HG03457 (cell line): ENCODE measurements at regions not wholly inside any gene's neighbourhood (a gene's known extent, or its start where the extent isn't known, plus 50 kb on each side); places are given as distances from the start of the nearest gene placed in this dataset.

Experiments used
- ATAC-seq: cut with Tn5 transposase; IDR thresholded peaks from one replicate; pipeline ENCODE4 v1.9.1; 2021; ENCODE audit warnings: moderate number of reproducible peaks; ENCODE audit not compliant: unreplicated experiment

GRCh38 chr6:145175470-145175869 lies 559.9 kb downstream of the EPM2A start:
- no peak for ATAC-seq

DNA sequence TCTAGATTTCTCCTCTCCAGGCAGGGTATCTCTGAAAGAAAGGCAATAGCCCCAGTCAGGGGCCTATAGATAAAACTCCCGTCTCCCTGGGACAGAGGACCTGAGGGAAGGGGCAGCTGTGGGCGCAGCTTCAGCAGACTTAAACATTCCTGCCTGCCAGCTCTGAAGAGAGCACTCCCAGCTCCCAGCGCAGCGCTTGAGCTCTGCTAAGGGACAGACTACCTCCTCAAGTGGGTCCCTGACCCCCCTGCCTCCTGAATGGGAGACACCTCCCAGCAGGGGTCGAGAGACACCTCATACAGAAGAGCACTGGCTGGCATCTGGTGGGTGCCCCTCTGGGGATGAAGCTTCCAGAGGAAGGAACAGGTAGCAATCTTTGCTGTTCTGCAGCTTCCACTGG lies 556.9 kb downstream of the EPM2A start:
- no peak for ATAC-seq

- ATAC-seq: no peak
These were observed 547.7 kb downstream of the EPM2A start for GRCh38 chr6:145187491-145188206.

DNA sequence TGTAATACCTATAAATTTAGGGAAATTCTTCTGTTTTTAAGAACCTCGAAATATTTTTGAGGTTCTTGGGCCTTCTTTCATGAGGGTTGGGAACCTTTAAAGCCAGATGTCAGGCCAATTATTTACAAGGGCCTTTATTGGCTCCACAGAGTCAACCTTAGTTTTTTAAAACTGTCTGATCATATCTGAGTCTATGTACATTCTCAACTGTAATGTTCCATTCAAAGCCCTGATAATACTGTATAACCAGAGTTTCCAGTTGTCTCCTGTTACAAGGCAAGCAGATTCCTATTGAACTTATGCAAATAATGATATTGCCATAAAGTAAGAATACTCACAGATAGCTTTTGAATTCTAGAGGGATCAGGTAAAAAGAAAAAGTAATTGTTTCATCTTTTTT lies 545.5 kb downstream of the EPM2A start:
- ATAC-seq: no peak

- ATAC-seq: no peak
These were observed 540.9 kb downstream of the EPM2A start for GRCh38 chr6:145194389-145194788.

GRCh38 chr6:145199961-145200360 lies 535.4 kb downstream of the EPM2A start:
- ATAC-seq: no peak

GRCh38 chr6:145204301-145204700 lies 531.0 kb downstream of the EPM2A start:
- ATAC-seq: no peak

DNA sequence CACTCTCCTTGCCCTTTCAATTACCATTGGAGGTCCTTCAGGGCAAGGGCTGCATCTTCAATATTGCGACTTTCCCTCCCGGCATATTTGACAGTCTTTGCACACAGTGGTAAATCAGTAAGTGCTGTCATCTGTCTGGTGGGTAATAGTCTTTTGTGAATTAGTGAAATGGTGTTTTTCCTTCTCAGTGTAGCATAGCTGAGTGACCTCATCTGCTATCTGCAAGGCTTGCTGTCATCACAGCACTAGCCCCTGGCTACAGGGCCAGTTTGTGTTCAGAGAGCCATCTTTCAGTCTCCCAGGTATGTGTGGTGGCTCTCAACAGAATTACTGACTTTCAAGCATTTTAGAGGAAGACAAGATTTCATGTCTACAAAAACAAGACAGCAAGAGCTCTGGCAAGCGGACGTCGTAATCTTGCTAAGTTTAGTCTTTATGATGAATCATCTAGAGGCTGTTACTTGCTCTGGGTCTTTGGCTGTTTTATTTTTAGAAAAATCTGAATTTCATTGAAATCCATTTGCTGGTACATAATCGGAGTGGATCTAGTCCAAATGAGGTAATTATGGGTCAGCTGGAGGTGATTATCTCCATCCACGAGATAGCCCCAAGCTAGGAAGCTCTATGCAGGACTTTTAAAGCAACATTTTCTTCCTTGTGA lies 528.9 kb downstream of the EPM2A start:
- ATAC-seq: no peak

DNA sequence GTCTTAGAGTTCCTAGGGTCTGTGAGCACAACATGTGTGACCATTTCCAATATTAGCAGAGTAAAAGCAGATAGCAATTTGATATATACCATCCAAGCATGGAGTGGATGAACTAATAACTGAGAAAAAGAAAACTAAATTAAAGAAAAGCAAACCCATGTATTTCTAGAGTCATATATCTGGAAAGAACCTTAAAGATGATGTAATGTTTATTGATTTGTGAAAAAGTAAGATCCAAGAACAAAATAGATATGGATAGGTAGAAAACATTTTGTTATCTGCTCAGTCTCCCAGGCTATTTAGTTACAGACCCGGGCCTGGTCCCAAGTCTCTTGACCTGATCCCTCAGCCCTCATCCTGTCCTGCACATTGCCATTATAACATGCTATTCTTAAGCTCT lies 526.8 kb downstream of the EPM2A start:
- ATAC-seq: no peak

- no peak for ATAC-seq
These were observed 526.0 kb downstream of the EPM2A start for GRCh38 chr6:145209272-145209671.

DNA sequence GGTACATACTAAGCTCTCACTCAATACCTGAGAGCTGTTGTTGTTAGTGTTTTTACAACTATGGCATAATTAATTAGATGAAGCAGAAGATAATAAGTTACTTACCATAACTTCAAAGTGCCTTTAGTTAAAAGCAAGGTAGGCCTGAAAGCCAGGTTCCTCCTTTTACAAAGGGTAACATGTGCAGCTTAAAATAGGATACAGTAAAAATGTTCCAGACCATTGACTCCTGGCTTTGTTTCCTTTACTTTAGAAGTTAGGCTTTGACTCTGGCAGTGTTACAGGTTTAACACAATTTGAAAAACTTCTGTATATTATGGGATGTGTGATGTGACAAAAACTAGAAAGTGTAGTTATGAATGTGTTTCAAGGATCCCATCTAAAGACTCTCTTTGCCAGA lies 522.5 kb downstream of the EPM2A start:
- ATAC-seq: peak; percentile 17

DNA sequence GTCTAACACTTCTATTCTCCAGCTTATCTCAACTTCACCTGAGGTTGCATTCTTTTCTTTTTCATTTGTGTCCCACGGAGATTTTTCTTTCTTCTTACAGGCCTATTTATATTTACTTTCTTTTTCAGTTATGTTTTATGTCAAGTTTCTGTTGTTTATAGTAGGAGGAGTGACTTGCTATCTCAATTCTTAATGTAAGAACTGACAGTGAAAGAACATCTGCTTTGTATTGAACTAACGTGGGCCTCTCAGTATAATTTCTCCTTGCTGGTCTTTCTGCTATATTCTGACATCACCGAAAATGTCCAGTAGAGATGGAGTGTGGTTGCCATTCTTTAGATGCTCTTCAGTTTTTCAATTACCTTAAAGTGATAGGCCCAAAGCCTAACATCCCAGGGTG lies 521.7 kb downstream of the EPM2A start:
- peak; percentile 76 for ATAC-seq

DNA sequence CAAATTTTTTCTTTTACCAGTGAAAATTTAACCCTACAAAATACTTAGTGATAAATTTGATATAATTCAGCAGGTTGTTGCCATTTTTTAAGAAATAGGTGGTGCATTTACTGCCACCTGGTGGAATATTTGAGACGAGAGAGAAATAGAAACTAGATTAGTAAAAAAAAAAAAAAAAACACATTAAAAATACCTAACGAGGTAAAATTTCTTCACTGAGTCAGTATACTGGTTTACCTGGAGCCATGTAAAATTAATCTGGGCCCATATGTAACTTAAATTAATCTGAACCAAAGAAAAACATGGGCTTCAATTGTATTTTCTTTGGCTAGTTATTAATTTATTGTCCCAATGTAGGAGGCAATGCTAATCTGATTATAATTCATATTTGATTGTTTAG lies 520.8 kb downstream of the EPM2A start:
- ATAC-seq: no peak

DNA sequence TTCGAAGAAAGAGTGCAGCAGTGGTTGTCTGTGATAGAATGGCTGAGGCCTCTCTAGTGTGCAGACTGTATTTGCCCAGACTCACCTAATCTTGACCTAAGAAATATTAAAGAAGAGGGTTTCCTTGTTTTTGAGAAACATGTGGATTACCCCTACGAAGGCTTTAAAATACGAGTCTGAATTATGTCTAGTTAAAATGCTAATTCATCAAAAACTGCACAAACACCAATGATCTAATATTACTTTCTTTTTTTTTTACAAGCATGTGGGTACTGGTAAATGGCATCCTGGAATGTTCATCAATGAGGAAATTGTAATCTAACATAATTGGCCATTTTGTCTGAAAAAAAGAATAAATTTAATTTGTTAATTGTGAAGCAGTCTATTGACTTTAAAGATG lies 510.9 kb downstream of the EPM2A start:
- no peak for ATAC-seq

- ATAC-seq: no peak
These were observed 509.8 kb downstream of the EPM2A start for GRCh38 chr6:145225500-145225899.

DNA sequence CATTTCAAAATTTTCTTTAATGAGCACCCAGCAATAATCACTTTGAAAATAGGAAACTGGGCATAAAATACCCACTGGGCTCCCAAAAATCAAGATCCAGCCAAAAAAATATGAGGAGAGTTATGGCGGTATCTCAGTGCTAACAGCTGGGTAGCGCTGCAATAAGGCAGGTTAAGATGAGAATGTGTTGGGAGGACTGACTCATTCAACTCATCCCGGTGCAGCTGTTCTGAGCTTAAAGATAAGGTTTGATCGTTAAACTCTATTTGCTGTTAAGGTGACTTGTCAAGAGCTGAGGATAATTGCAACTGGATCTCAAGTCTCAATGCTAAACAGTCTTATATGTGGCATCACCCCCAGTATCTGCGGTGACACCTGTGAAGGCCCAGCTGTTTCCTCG lies 507.7 kb downstream of the EPM2A start:
- ATAC-seq: no peak

DNA sequence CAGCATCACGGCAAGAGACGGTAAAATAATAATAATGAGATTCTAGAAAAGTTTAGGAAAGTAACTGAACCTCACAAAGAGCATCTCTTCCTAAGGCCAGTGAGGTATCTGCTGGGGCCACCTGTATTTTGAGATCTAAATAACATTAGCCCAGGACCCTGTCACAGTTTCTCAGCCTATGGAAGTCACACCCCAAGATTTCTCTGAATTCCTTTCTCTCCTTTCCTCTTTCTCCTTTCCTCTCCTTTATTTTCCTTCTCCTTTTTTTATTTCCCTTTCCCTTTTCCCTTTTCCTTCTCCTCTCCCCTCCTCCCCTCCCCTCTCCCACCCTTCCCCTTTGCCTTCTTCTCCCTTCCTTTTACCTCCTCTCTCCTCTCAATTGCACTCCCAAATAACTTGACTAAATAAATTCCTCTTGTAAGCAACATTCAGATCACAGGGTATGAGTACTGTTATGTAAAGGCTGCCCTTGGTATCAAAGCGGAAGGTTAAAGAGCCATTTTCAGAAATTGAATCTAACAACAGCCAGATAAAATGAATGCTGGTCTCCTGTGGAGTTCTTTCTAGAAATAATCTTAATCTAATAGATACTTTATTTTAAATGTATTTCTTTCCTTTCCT lies 506.2 kb downstream of the EPM2A start:
- ATAC-seq: no peak

DNA sequence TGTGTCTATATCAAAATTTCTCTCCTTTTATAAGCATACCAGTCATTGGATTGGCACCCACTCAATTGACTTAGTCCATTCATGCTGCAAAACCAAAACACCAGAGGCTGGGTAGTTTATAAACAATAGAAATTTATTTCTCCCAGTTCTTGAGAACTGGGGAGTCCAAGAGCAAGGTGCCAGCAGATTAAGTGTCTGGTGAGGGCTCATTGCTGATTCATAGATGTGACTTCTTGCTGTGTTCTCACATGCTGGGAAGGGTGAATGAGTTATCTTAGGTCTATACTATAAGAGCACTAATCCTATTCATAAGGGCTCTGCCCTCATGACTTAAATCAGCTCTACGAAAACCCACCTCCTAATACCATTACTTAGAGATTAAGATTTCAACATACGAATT lies 501.4 kb downstream of the EPM2A start:
- no peak for ATAC-seq

GRCh38 chr6:145235207-145235606 lies 500.1 kb downstream of the EPM2A start:
- ATAC-seq: no peak

DNA sequence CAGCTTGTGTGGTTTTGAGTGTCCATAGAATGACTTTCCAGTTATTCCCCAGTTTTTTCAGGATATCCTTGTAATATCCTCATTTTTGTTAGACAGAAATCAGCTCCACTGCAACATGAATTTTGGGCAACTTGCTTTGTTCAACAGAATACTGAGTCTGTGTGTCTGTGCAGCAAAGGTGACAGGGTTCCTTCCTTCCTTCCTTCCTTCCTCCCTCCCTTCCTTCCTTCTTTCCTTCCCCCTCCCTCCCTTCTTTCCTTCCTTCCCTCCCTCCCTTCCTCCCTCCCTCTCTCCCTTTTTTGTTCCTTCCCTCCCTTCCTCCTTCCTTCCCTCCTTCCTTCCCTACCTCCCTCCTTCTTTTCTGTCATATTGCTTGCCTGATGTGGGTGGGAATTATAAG lies 496.5 kb downstream of the EPM2A start:
- ATAC-seq: no peak

GRCh38 chr6:145241039-145241438 lies 494.3 kb downstream of the EPM2A start:
- ATAC-seq: no peak

- no peak for ATAC-seq
These were observed 493.6 kb downstream of the EPM2A start for GRCh38 chr6:145241721-145242120.
